ENCODE measurements at regions not wholly inside any gene's neighbourhood (a gene's known extent, or its start where the extent isn't known, plus 50 kb on each side); places are given as distances from the start of the nearest gene placed in this dataset.

DNA sequence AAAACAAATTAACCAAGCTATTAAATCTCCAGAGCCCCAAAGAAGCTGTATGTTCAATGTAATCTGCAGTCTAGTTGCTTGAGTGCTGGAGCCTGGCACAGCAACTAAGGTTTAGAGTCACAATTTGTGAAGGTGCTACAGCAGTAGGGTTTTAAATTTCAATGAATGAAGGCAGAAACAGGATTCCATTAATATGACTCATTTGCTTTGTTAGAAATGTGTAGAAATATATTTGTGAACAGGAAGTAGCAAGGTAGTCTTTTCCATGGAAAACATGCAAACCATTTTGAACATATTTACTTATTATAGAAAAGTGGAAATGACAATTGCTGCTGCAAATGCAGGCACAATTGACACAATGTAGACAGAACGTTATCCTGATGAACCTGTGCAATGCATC, 149.0 kb upstream of the STEAP4 start:
- Histone ChIP-seq H3K79me2 (ENCODE audit: control insufficient read depth, insufficient read depth, low read length) (no peaks in the 10 kb centered on the region), H3K36me3 (ENCODE audit: control insufficient read depth in 2 of 2, extremely low read depth in 1 of 2, insufficient read depth in 2 of 2, low read length in 2 of 2) (no peaks in the 10 kb centered on the region), H3K4me3 (replicated peaks in 1 of 3; ENCODE audit: insufficient read depth in 1 of 3, low read depth in 1 of 3, low read length in 3 of 3) (no peak overlapping the region), H4K20me1 (replicated peaks; ENCODE audit: control insufficient read depth, extremely low read depth, insufficient read depth, low read length) (no peaks in the 10 kb centered on the region), H3K27me3 (ENCODE audit: control insufficient read depth in 2 of 2, insufficient read depth in 2 of 2, low read length in 2 of 2) (no peaks in the 10 kb centered on the region), H3K4me1 (ENCODE audit: control insufficient read depth, extremely low read depth, insufficient read depth, low read length) (no peaks in the 10 kb centered on the region), H2AFZ (ENCODE audit: low read depth, low read length) (no peak overlapping the region), H3K27ac (ENCODE audit: insufficient read depth, low read depth, low read length) (no peak overlapping the region), H3K9me3 (replicated peaks; ENCODE audit: control insufficient read depth, insufficient read depth, low read length) (no peaks in the 10 kb centered on the region), H3K9me1 (replicated peaks; ENCODE audit: control insufficient read depth, extremely low read depth, insufficient read depth, low read length) (no peaks in the 10 kb centered on the region), H3K4me2 (ENCODE audit: insufficient read depth, low read length) (no peak overlapping the region), H3K9ac (replicated peaks; ENCODE audit: extremely low read depth, insufficient read depth, low read length) (no peak overlapping the region)
- ChIA-PET POLR2A (no interaction called here), CTCF (no interaction called here)
- intact Hi-C loops (cut with micrococcal nuclease), result no loop called here
- FAIRE-seq (no peak), DNase-seq (ENCODE audit: low read depth, low spot score) (no peak)
- TF ChIP-seq POLR2AphosphoS5 (IDR thresholded peaks at IDR 0.05; ENCODE audit: insufficient read depth, low read depth, low read length), result no peak
- no peak for TF ChIP-seq MYC (IDR thresholded peaks at IDR 0.05; ENCODE audit: low read depth, low read length)
- TF ChIP-seq EZH2 (IDR thresholded peaks at IDR 0.05; ENCODE audit: borderline replicate concordance, low read depth, low read length, severe bottlenecking), result no peak
- TF ChIP-seq POLR2A (IDR thresholded peaks at IDR 0.05; ENCODE audit: low read depth, low read length), result no peak
- no peak for TF ChIP-seq JUN (IDR thresholded peaks at IDR 0.05; ENCODE audit: borderline replicate concordance, insufficient read depth, insufficient read length, low read depth)
- TF ChIP-seq GATA2 (IDR thresholded peaks at IDR 0.05; ENCODE audit: insufficient read depth, insufficient read length, low read depth, low read length), result no peak
- TF ChIP-seq FOS (IDR thresholded peaks at IDR 0.05; ENCODE audit: borderline replicate concordance, insufficient read depth, low read length), result no peak
- TF ChIP-seq MAX (IDR thresholded peaks at IDR 0.05; ENCODE audit: insufficient read depth, insufficient read length), result no peak
- no peak for TF ChIP-seq CTCF (IDR thresholded peaks at IDR 0.05; ENCODE audit: extremely low read depth in 1 of 2, insufficient read depth in 1 of 2, low read depth in 1 of 2, low read length in 2 of 2)
- dilution Hi-C loops (cut with MboI; ENCODE audit: extremely low pct_ligation_motif_present, low sequenced_read_pairs), result no loop called here
- BruUV-seq (replicated peaks), result no TSS peak
